ENCODE measurements at regions not wholly inside any gene's neighbourhood (a gene's known extent, or its start where the extent isn't known, plus 50 kb on each side); places are given as distances from the start of the nearest gene placed in this dataset.

GRCh38 chr14:76948213-76948947 lies 80.1 kb downstream of the IRF2BPL start:
- DNase-seq, result no peak

- no peak for DNase-seq
Measured at GRCh38 chr14:76947838-76948184, 80.7 kb downstream of the IRF2BPL start.

- peak; percentile 91 to 94 for DNase-seq
Measured at GRCh38 chr14:76947078-76947837, 81.2 kb downstream of the IRF2BPL start.

- no peak for DNase-seq
Measured at GRCh38 chr14:76946753-76947077, 81.8 kb downstream of the IRF2BPL start.

GRCh38 chr14:76943072-76943471 lies 85.4 kb downstream of the IRF2BPL start:
- DNase-seq, result no peak

- DNase-seq, result no peak
Measured at GRCh38 chr14:76941946-76942805, 86.3 kb downstream of the IRF2BPL start.

GRCh38 chr14:76941544-76941943 lies 87.0 kb downstream of the IRF2BPL start:
- DNase-seq, result no peak

GRCh38 chr14:76940021-76940760 lies 88.3 kb downstream of the IRF2BPL start:
- no peak for DNase-seq

- no peak for DNase-seq
Measured at GRCh38 chr14:76939015-76939742, 89.3 kb downstream of the IRF2BPL start.

GRCh38 chr14:76938092-76938500 lies 90.4 kb downstream of the IRF2BPL start:
- DNase-seq, result no peak

- DNase-seq, result peak in 1 of 2 donors; percentile 17
Measured at GRCh38 chr14:76937181-76938091, 91.1 kb downstream of the IRF2BPL start.

- DNase-seq, result no peak
Measured at GRCh38 chr14:76936483-76936882, 92.0 kb downstream of the IRF2BPL start.

GRCh38 chr14:76933515-76933914 lies 95.0 kb downstream of the IRF2BPL start:
- no peak for DNase-seq

GRCh38 chr14:76931631-76932402 lies 96.7 kb downstream of the IRF2BPL start:
- DNase-seq, result no peak

GRCh38 chr14:76930549-76930948 lies 98.0 kb downstream of the IRF2BPL start:
- no peak for DNase-seq

GRCh38 chr14:76929927-76930326 lies 98.6 kb downstream of the IRF2BPL start:
- DNase-seq, result no peak

GRCh38 chr14:76927971-76928700 lies 100.4 kb downstream of the IRF2BPL start:
- no peak for DNase-seq

GRCh38 chr14:76926521-76927251 lies 100.5 kb downstream of the LRRC74A start:
- DNase-seq, result no peak

- DNase-seq, result no peak
Measured at GRCh38 chr14:76925097-76925441, 98.9 kb downstream of the LRRC74A start.

Measured in hippocampal formation (tissue), 2 donors.